ENCODE measurements at regions not wholly inside any gene's neighbourhood (a gene's known extent, or its start where the extent isn't known, plus 50 kb on each side); places are given as distances from the start of the nearest gene placed in this dataset.
A peak's percentile ranks its signal among the peaks of the same experiment; 100 is the strongest.
"Not testable (repeated sequence)": the region's sequence is repeated elsewhere in the genome, so short reads cannot be mapped to it uniquely, and the experiment has no call there.

- H3K27me3 Mint-ChIP-seq (ENCODE audit: low read depth, poor library complexity): peaks cover 86% of the 10 kb centered on the region
- H3K9me3 Mint-ChIP-seq; DNase-seq; H3K4me3 Mint-ChIP-seq; H3K36me3 Mint-ChIP-seq (ENCODE audit: low read depth): not testable (repeated sequence)
- H3K4me1 Mint-ChIP-seq: peaks cover 14% of the 10 kb centered on the region
- peak overlapping the region; percentile 61 for H3K27ac Mint-ChIP-seq
Measured at GRCh38 chr11:3583476-3583875, 58.3 kb downstream of the ART5 start.

GRCh38 chr11:3581389-3581725 lies 60.4 kb downstream of the ART5 start:
- peaks cover 14% of the 10 kb centered on the region for H3K4me1 Mint-ChIP-seq
- peak overlapping the region; percentile 58 for H3K4me3 Mint-ChIP-seq
- H3K27ac Mint-ChIP-seq; H3K9me3 Mint-ChIP-seq; H3K36me3 Mint-ChIP-seq (ENCODE audit: low read depth); DNase-seq: not testable (repeated sequence)
- peaks cover 82% of the 10 kb centered on the region for H3K27me3 Mint-ChIP-seq (ENCODE audit: low read depth, poor library complexity)

GRCh38 chr11:3580487-3581388 lies 61.1 kb downstream of the ART5 start:
- H3K4me3 Mint-ChIP-seq: peak overlapping the region; percentile 70
- peak; percentile 53 for TF ChIP-seq CTCF (IDR thresholded peaks at IDR 0.05)
- H3K27ac Mint-ChIP-seq; H3K9me3 Mint-ChIP-seq; H3K36me3 Mint-ChIP-seq (ENCODE audit: low read depth): not testable (repeated sequence)
- peak; percentile 86 for DNase-seq
- peaks cover 20% of the 10 kb centered on the region for H3K4me1 Mint-ChIP-seq
- peaks cover 79% of the 10 kb centered on the region for H3K27me3 Mint-ChIP-seq (ENCODE audit: low read depth, poor library complexity)

- DNase-seq; H3K36me3 Mint-ChIP-seq (ENCODE audit: low read depth); H3K9me3 Mint-ChIP-seq; H3K27ac Mint-ChIP-seq: not testable (repeated sequence)
- H3K4me3 Mint-ChIP-seq: peak overlapping the region; percentile 70
- peaks cover 20% of the 10 kb centered on the region for H3K4me1 Mint-ChIP-seq
- peaks cover 75% of the 10 kb centered on the region for H3K27me3 Mint-ChIP-seq (ENCODE audit: low read depth, poor library complexity)
Measured at GRCh38 chr11:3579600-3580459, 62.0 kb downstream of the ART5 start.

- H3K36me3 Mint-ChIP-seq (ENCODE audit: low read depth); H3K4me3 Mint-ChIP-seq; H3K9me3 Mint-ChIP-seq; DNase-seq; H3K27ac Mint-ChIP-seq: not testable (repeated sequence)
- peaks cover 42% of the 10 kb centered on the region for H3K27me3 Mint-ChIP-seq (ENCODE audit: low read depth, poor library complexity)
- H3K4me1 Mint-ChIP-seq: peaks cover 10% of the 10 kb centered on the region
Measured at GRCh38 chr11:3576066-3576604, 65.7 kb downstream of the ART5 start.

- DNase-seq; H3K4me3 Mint-ChIP-seq; H3K27ac Mint-ChIP-seq; H3K36me3 Mint-ChIP-seq (ENCODE audit: low read depth); H3K9me3 Mint-ChIP-seq: not testable (repeated sequence)
- Mint-ChIP-seq H3K27me3 (ENCODE audit: low read depth, poor library complexity) (peaks cover 13% of the 10 kb centered on the region), H3K4me1 (peaks cover 16% of the 10 kb centered on the region)
Measured at GRCh38 chr11:3572976-3573647, 68.7 kb downstream of the ART5 start.

- Mint-ChIP-seq H3K27me3 (ENCODE audit: low read depth, poor library complexity) (peaks cover 11% of the 10 kb centered on the region), H3K4me1 (peaks cover 16% of the 10 kb centered on the region)
- H3K9me3 Mint-ChIP-seq; H3K27ac Mint-ChIP-seq; H3K36me3 Mint-ChIP-seq (ENCODE audit: low read depth); DNase-seq; H3K4me3 Mint-ChIP-seq: not testable (repeated sequence)
Measured at GRCh38 chr11:3571752-3572151, 70.0 kb downstream of the ART5 start.

GRCh38 chr11:3565838-3566237 lies 76.0 kb downstream of the ART5 start:
- H3K4me3 Mint-ChIP-seq; H3K4me1 Mint-ChIP-seq; DNase-seq; H3K36me3 Mint-ChIP-seq (ENCODE audit: low read depth); H3K27ac Mint-ChIP-seq; H3K9me3 Mint-ChIP-seq: not testable (repeated sequence)
- H3K27me3 Mint-ChIP-seq (ENCODE audit: low read depth, poor library complexity): peaks cover 41% of the 10 kb centered on the region

- H3K27ac Mint-ChIP-seq; H3K9me3 Mint-ChIP-seq; H3K4me3 Mint-ChIP-seq; H3K36me3 Mint-ChIP-seq (ENCODE audit: low read depth); H3K4me1 Mint-ChIP-seq; DNase-seq: not testable (repeated sequence)
- TF ChIP-seq CTCF (IDR thresholded peaks at IDR 0.05): peak; percentile 48
- peaks cover 51% of the 10 kb centered on the region for H3K27me3 Mint-ChIP-seq (ENCODE audit: low read depth, poor library complexity)
Measured at GRCh38 chr11:3564383-3564782, 77.4 kb downstream of the ART5 start.

GRCh38 chr11:3554621-3555020 lies 87.2 kb downstream of the ART5 start:
- not testable (repeated sequence) for H3K36me3 Mint-ChIP-seq (ENCODE audit: low read depth); H3K27ac Mint-ChIP-seq; H3K4me3 Mint-ChIP-seq; H3K27me3 Mint-ChIP-seq (ENCODE audit: low read depth, poor library complexity); H3K4me1 Mint-ChIP-seq; DNase-seq
- H3K9me3 Mint-ChIP-seq: peaks cover 16% of the 10 kb centered on the region

GRCh38 chr11:3544990-3545389 lies 96.8 kb downstream of the ART5 start:
- H3K9me3 Mint-ChIP-seq: peaks cover 10% of the 10 kb centered on the region
- not testable (repeated sequence) for H3K36me3 Mint-ChIP-seq (ENCODE audit: low read depth); DNase-seq; H3K27ac Mint-ChIP-seq; H3K4me1 Mint-ChIP-seq; H3K4me3 Mint-ChIP-seq
- H3K27me3 Mint-ChIP-seq (ENCODE audit: low read depth, poor library complexity): peaks cover 26% of the 10 kb centered on the region

GRCh38 chr11:3538220-3538619 lies 103.6 kb downstream of the ART5 start:
- not testable (repeated sequence) for H3K4me3 Mint-ChIP-seq; DNase-seq; H3K36me3 Mint-ChIP-seq (ENCODE audit: low read depth); H3K27ac Mint-ChIP-seq; H3K4me1 Mint-ChIP-seq; H3K27me3 Mint-ChIP-seq (ENCODE audit: low read depth, poor library complexity)
- H3K9me3 Mint-ChIP-seq: peaks cover 56% of the 10 kb centered on the region

Measured in nephron progenitor cell (in vitro differentiated cells).